ENCODE measurements at regions not wholly inside any gene's neighbourhood (a gene's known extent, or its start where the extent isn't known, plus 50 kb on each side); places are given as distances from the start of the nearest gene placed in this dataset.

DNA sequence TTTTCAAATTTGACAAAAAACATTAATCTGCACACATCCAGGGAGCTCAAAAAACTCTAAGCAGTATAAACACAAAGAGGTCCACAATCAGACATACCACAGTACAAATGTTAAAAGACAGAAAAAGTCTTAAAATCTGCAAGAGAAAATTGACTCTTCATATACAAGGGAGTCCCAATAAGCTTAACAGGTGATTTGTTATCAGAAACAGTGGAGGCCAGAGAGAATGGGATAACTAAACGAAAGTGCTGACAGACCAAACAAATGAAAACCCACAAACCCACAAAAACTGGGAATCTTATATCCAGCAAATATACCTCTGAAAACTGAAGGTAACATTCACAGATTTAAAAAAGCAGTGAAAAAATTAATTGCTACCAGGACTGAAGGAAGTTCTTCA, 182.0 kb upstream of the PAQR3 start:
- TF ChIP-seq MAX (IDR thresholded peaks at IDR 0.05) (no peak), FOXM1 (IDR thresholded peaks at IDR 0.05; ENCODE audit: borderline replicate concordance, low read depth) (no peak), EGR1 (IDR thresholded peaks at IDR 0.05) (no peak), TEAD4 (IDR thresholded peaks at IDR 0.05) (no peak), NFIC (IDR thresholded peaks at IDR 0.05) (no peak)
- TF ChIP-seq, protein P1, sequence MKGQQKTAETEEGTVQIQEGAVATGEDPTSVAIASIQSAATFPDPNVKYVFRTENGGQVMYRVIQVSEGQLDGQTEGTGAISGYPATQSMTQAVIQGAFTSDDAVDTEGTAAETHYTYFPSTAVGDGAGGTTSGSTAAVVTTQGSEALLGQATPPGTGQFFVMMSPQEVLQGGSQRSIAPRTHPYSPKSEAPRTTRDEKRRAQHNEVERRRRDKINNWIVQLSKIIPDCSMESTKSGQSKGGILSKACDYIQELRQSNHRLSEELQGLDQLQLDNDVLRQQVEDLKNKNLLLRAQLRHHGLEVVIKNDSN (IDR thresholded peaks at IDR 0.05), result no peak

DNA sequence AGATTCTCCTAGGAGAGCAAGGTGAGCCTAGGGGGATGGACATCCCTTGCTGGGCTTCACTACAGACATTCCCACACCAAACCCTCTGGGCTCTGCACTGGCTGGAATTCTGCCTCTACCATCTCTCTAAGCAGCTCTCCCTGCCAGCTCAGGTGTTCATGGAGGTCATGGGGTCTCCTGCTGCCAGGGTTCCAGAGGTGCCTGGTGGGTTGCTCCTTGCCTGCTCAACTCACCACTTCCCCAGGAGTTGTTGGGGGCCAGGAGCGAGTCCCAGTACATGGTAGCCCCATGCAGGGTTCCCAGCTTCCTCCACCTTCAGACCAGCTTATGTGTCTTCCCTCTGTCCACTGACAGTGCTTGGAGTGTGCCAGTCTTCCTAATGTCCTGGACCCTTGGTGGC, 167.8 kb upstream of the PAQR3 start:
- TF ChIP-seq TCF12 (IDR thresholded peaks at IDR 0.05; ENCODE audit: low read depth) (no peak), CREB1 (IDR thresholded peaks at IDR 0.05; ENCODE audit: low read depth) (no peak), TAF1 (IDR thresholded peaks at IDR 0.05; ENCODE audit: low read depth) (no peak), FOXM1 (IDR thresholded peaks at IDR 0.05; ENCODE audit: borderline replicate concordance, low read depth) (no peak), CEBPB (IDR thresholded peaks at IDR 0.05) (no peak), RAD21 (IDR thresholded peaks at IDR 0.05; ENCODE audit: low read depth) (no peak), TEAD4 (IDR thresholded peaks at IDR 0.05) (no peak), EGR1 (IDR thresholded peaks at IDR 0.05) (no peak), YY1 (IDR thresholded peaks at IDR 0.05; ENCODE audit: low read depth) (no peak), NFIC (IDR thresholded peaks at IDR 0.05) (no peak), ZBTB7A (IDR thresholded peaks at IDR 0.05; ENCODE audit: low read depth) (no peak), MAX (IDR thresholded peaks at IDR 0.05) (no peak)
- TF ChIP-seq, protein P1 (IDR thresholded peaks at IDR 0.05), result no peak

DNA sequence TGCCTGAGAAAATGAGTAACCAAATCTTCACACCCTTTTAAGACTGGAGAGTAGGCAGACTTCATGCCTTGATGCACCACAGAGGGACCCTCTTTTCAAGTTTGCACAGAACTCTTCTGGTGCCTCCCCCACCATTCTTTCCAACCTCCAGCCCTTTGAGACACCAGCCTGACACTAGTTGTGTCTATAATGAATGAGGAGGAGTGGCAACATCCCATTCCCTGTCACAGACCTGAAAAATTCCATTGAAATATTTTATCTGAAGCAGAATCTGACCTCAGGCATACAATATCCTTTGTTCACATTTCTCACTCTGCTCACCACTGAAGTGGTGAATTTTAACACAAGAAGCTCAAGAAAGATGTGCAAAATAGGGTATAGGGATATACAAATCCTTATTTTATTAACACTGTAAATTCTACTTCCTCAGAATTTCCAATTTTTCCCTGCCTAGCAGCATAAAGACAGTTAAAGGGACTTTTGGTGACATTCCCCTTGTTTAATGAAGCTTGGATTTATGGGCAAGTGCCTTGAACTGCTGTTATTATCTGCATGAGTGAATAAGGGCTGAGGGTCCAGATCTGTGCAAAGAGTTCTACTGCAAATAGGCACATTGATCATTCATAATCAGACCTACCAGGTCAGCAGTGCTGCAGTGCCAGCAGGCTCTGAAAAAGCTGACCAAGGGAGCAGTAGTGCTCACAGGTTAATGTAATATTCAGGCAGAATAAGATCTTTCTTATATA, 149.9 kb upstream of the PAQR3 start:
- TF ChIP-seq YY1 (IDR thresholded peaks at IDR 0.05; ENCODE audit: low read depth) (no peak), ZBTB7A (IDR thresholded peaks at IDR 0.05; ENCODE audit: low read depth) (no peak), NFIC (IDR thresholded peaks at IDR 0.05) (no peak), EGR1 (IDR thresholded peaks at IDR 0.05) (no peak), TEAD4 (IDR thresholded peaks at IDR 0.05) (0 out of 2 replicates have a peak, but pooled peaks have one; percentile 26), RAD21 (IDR thresholded peaks at IDR 0.05; ENCODE audit: low read depth) (no peak), MAX (IDR thresholded peaks at IDR 0.05) (no peak), FOXM1 (IDR thresholded peaks at IDR 0.05; ENCODE audit: borderline replicate concordance, low read depth) (no peak)

- TF ChIP-seq, protein P1 (IDR thresholded peaks at IDR 0.05), result no peak
- TF ChIP-seq RAD21 (IDR thresholded peaks at IDR 0.05; ENCODE audit: low read depth) (no peak), TAF1 (IDR thresholded peaks at IDR 0.05; ENCODE audit: low read depth) (no peak), YY1 (IDR thresholded peaks at IDR 0.05; ENCODE audit: low read depth) (no peak), CREB1 (IDR thresholded peaks at IDR 0.05; ENCODE audit: low read depth) (no peak), TEAD4 (IDR thresholded peaks at IDR 0.05) (no peak), FOXM1 (IDR thresholded peaks at IDR 0.05; ENCODE audit: borderline replicate concordance, low read depth) (no peak), ZBTB7A (IDR thresholded peaks at IDR 0.05; ENCODE audit: low read depth) (no peak), NFIC (IDR thresholded peaks at IDR 0.05) (no peak), EP300 (IDR thresholded peaks at IDR 0.05; ENCODE audit: borderline replicate concordance) (no peak), TCF12 (IDR thresholded peaks at IDR 0.05; ENCODE audit: low read depth) (no peak), MAX (IDR thresholded peaks at IDR 0.05) (no peak)
Measured at GRCh38 chr4:79087071-79087470, 147.8 kb upstream of the PAQR3 start.

GRCh38 chr4:79083406-79084010, 144.3 kb upstream of the PAQR3 start:
- TF ChIP-seq TEAD4 (IDR thresholded peaks at IDR 0.05) (no peak), NFIC (IDR thresholded peaks at IDR 0.05) (no peak), CREB1 (IDR thresholded peaks at IDR 0.05; ENCODE audit: low read depth) (no peak), CEBPB (IDR thresholded peaks at IDR 0.05) (no peak), ZBTB7A (IDR thresholded peaks at IDR 0.05; ENCODE audit: low read depth) (no peak), TCF12 (IDR thresholded peaks at IDR 0.05; ENCODE audit: low read depth) (no peak), TAF1 (IDR thresholded peaks at IDR 0.05; ENCODE audit: low read depth) (no peak)
- TF ChIP-seq, protein P2, sequence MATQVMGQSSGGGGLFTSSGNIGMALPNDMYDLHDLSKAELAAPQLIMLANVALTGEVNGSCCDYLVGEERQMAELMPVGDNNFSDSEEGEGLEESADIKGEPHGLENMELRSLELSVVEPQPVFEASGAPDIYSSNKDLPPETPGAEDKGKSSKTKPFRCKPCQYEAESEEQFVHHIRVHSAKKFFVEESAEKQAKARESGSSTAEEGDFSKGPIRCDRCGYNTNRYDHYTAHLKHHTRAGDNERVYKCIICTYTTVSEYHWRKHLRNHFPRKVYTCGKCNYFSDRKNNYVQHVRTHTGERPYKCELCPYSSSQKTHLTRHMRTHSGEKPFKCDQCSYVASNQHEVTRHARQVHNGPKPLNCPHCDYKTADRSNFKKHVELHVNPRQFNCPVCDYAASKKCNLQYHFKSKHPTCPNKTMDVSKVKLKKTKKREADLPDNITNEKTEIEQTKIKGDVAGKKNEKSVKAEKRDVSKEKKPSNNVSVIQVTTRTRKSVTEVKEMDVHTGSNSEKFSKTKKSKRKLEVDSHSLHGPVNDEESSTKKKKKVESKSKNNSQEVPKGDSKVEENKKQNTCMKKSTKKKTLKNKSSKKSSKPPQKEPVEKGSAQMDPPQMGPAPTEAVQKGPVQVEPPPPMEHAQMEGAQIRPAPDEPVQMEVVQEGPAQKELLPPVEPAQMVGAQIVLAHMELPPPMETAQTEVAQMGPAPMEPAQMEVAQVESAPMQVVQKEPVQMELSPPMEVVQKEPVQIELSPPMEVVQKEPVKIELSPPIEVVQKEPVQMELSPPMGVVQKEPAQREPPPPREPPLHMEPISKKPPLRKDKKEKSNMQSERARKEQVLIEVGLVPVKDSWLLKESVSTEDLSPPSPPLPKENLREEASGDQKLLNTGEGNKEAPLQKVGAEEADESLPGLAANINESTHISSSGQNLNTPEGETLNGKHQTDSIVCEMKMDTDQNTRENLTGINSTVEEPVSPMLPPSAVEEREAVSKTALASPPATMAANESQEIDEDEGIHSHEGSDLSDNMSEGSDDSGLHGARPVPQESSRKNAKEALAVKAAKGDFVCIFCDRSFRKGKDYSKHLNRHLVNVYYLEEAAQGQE (IDR thresholded peaks at IDR 0.05; ENCODE audit: low read depth), result no peak

GRCh38 chr4:79082997-79083396, 143.8 kb upstream of the PAQR3 start:
- TF ChIP-seq MAX (IDR thresholded peaks at IDR 0.05), result no peak
- TF ChIP-seq YY1 (IDR thresholded peaks at IDR 0.05; ENCODE audit: low read depth), result no peak
- no peak for TF ChIP-seq NFIC (IDR thresholded peaks at IDR 0.05)
- TF ChIP-seq TCF12 (IDR thresholded peaks at IDR 0.05; ENCODE audit: low read depth), result no peak
- TF ChIP-seq, protein P1 (IDR thresholded peaks at IDR 0.05), result no peak
- TF ChIP-seq FOXM1 (IDR thresholded peaks at IDR 0.05; ENCODE audit: borderline replicate concordance, low read depth), result no peak
- no peak for TF ChIP-seq EP300 (IDR thresholded peaks at IDR 0.05; ENCODE audit: borderline replicate concordance)
- no peak for TF ChIP-seq EGR1 (IDR thresholded peaks at IDR 0.05)
- no peak for TF ChIP-seq CEBPB (IDR thresholded peaks at IDR 0.05)
- no peak for TF ChIP-seq CREB1 (IDR thresholded peaks at IDR 0.05; ENCODE audit: low read depth)
- TF ChIP-seq ZBTB7A (IDR thresholded peaks at IDR 0.05; ENCODE audit: low read depth), result no peak
- TF ChIP-seq, protein P2 (IDR thresholded peaks at IDR 0.05; ENCODE audit: low read depth), result no peak
- TF ChIP-seq TAF1 (IDR thresholded peaks at IDR 0.05; ENCODE audit: low read depth), result no peak
- TF ChIP-seq RAD21 (IDR thresholded peaks at IDR 0.05; ENCODE audit: low read depth), result no peak
- no peak for TF ChIP-seq TEAD4 (IDR thresholded peaks at IDR 0.05)

Measured in Ishikawa (cell line).